ENCODE measurements at regions not wholly inside any gene's neighbourhood (a gene's known extent, or its start where the extent isn't known, plus 50 kb on each side); places are given as distances from the start of the nearest gene placed in this dataset.

GRCh38 chr18:45270289-45270771, 344.9 kb upstream of the SLC14A2 start:
- in situ Hi-C loops (cut with MboI; ENCODE audit: low sequenced_read_pairs, unreplicated experiment): no loop called here
- no peak for TF ChIP-seq CTCF (IDR thresholded peaks at IDR 0.05; ENCODE audit: borderline replicate concordance, control extremely low read depth, extremely low read depth, insufficient read depth, missing control alignments)
- DNase-seq (ENCODE audit: low spot score): no peak

DNA sequence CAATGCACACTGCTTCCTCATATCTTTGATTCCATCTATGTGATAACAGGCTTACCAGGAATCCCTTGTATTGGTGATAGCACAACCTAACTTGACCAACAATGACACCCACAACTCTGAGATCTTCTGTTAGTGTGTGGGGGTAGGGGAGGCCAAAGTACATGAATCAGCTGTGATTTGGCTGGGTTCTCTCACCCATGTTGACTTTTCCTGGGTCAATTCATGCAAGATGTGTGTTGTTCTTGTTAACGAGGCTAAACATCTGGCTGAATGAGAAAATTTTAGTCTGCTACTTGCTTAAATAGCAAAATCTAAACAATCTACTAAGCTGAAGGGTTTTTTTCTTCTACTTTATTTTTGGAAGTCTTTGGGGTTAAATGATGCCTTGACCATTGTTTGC, 341.2 kb upstream of the SLC14A2 start:
- DNase-seq (ENCODE audit: low spot score): no peak
- in situ Hi-C loops (cut with MboI; ENCODE audit: low sequenced_read_pairs, unreplicated experiment): no loop called here
- no peak for TF ChIP-seq CTCF (IDR thresholded peaks at IDR 0.05; ENCODE audit: borderline replicate concordance, control extremely low read depth, extremely low read depth, insufficient read depth, missing control alignments)

- peak; percentile 46 for TF ChIP-seq CTCF (IDR thresholded peaks at IDR 0.05; ENCODE audit: borderline replicate concordance, control extremely low read depth, extremely low read depth, insufficient read depth, missing control alignments)
- no peak for DNase-seq (ENCODE audit: low spot score)
- in situ Hi-C loops (cut with MboI; ENCODE audit: low sequenced_read_pairs, unreplicated experiment): no loop called here
Observed at GRCh38 chr18:45275367-45276113, 339.7 kb upstream of the SLC14A2 start.

DNA sequence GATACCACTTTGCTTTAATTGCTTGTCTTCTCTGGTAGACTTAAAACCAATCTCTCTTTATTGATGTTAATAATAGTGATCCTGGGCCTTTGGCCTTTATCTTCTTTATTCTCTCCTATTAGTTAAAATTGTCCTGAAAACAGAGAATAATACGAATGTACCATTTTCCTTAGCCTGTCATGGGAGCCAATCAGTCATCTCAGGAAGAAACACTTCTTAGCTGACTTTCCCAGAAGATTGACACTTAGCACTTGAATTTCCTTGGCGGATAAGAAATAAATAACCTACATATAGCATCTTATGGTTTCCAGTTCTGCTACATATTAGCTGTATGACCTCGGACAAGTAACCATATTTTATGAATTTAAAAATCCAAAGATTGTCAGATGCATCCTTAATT, 338.4 kb upstream of the SLC14A2 start:
- DNase-seq (ENCODE audit: low spot score): no peak
- no peak for TF ChIP-seq CTCF (IDR thresholded peaks at IDR 0.05; ENCODE audit: borderline replicate concordance, control extremely low read depth, extremely low read depth, insufficient read depth, missing control alignments)
- in situ Hi-C loops (cut with MboI; ENCODE audit: low sequenced_read_pairs, unreplicated experiment): no loop called here

GRCh38 chr18:45277908-45278307, 337.4 kb upstream of the SLC14A2 start:
- TF ChIP-seq CTCF (IDR thresholded peaks at IDR 0.05; ENCODE audit: borderline replicate concordance, control extremely low read depth, extremely low read depth, insufficient read depth, missing control alignments): no peak
- no peak for DNase-seq (ENCODE audit: low spot score)
- in situ Hi-C loops (cut with MboI; ENCODE audit: low sequenced_read_pairs, unreplicated experiment): no loop called here

GRCh38 chr18:45280481-45281276, 334.6 kb upstream of the SLC14A2 start:
- in situ Hi-C loops (cut with MboI; ENCODE audit: low sequenced_read_pairs, unreplicated experiment): no loop called here
- no peak for DNase-seq (ENCODE audit: low spot score)
- no peak for TF ChIP-seq CTCF (IDR thresholded peaks at IDR 0.05; ENCODE audit: borderline replicate concordance, control extremely low read depth, extremely low read depth, insufficient read depth, missing control alignments)
